GM12872 (cell line): ENCODE measurements at regions not wholly inside any gene's neighbourhood (a gene's known extent, or its start where the extent isn't known, plus 50 kb on each side); places are given as distances from the start of the nearest gene placed in this dataset.

Source experiments
- CTCF ChIP-seq: IDR thresholded peaks from 3 replicates; pipeline ENCODE4 v1.5.1; 2011; ENCODE audit warnings: low read depth, mild to moderate bottlenecking, low read length, moderate library complexity; ENCODE audit not compliant: insufficient read depth

- TF ChIP-seq CTCF: no peak
Measured at GRCh38 chr18:27428716-27429475, 243.8 kb upstream of the CHST9 start.

- TF ChIP-seq CTCF: no peak
Measured at GRCh38 chr18:27428120-27428519, 243.0 kb upstream of the CHST9 start.

GRCh38 chr18:27423581-27423980 is 238.5 kb upstream of the CHST9 start:
- TF ChIP-seq CTCF: no peak

- TF ChIP-seq CTCF: no peak
Measured at GRCh38 chr18:27419646-27420045, 234.5 kb upstream of the CHST9 start.

- TF ChIP-seq CTCF: no peak
Measured at GRCh38 chr18:27415495-27415894, 230.4 kb upstream of the CHST9 start.

GRCh38 chr18:27414682-27415081 is 229.6 kb upstream of the CHST9 start:
- TF ChIP-seq CTCF: no peak

- no peak for TF ChIP-seq CTCF
Measured at GRCh38 chr18:27413495-27414401, 228.6 kb upstream of the CHST9 start.
